ENCODE measurements at regions not wholly inside any gene's neighbourhood (a gene's known extent, or its start where the extent isn't known, plus 50 kb on each side); places are given as distances from the start of the nearest gene placed in this dataset.

GRCh38 chr7:25624833-25625232, 396.5 kb upstream of the NPVF start:
- TF ChIP-seq, protein P1, sequence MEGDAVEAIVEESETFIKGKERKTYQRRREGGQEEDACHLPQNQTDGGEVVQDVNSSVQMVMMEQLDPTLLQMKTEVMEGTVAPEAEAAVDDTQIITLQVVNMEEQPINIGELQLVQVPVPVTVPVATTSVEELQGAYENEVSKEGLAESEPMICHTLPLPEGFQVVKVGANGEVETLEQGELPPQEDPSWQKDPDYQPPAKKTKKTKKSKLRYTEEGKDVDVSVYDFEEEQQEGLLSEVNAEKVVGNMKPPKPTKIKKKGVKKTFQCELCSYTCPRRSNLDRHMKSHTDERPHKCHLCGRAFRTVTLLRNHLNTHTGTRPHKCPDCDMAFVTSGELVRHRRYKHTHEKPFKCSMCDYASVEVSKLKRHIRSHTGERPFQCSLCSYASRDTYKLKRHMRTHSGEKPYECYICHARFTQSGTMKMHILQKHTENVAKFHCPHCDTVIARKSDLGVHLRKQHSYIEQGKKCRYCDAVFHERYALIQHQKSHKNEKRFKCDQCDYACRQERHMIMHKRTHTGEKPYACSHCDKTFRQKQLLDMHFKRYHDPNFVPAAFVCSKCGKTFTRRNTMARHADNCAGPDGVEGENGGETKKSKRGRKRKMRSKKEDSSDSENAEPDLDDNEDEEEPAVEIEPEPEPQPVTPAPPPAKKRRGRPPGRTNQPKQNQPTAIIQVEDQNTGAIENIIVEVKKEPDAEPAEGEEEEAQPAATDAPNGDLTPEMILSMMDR (conservative IDR thresholded peaks at IDR 0.05), result no peak
- no peak for TF ChIP-seq EZH2 (IDR thresholded peaks at IDR 0.05; ENCODE audit: low read depth)
